ENCODE measurements at regions not wholly inside any gene's neighbourhood (a gene's known extent, or its start where the extent isn't known, plus 50 kb on each side); places are given as distances from the start of the nearest gene placed in this dataset.

DNA sequence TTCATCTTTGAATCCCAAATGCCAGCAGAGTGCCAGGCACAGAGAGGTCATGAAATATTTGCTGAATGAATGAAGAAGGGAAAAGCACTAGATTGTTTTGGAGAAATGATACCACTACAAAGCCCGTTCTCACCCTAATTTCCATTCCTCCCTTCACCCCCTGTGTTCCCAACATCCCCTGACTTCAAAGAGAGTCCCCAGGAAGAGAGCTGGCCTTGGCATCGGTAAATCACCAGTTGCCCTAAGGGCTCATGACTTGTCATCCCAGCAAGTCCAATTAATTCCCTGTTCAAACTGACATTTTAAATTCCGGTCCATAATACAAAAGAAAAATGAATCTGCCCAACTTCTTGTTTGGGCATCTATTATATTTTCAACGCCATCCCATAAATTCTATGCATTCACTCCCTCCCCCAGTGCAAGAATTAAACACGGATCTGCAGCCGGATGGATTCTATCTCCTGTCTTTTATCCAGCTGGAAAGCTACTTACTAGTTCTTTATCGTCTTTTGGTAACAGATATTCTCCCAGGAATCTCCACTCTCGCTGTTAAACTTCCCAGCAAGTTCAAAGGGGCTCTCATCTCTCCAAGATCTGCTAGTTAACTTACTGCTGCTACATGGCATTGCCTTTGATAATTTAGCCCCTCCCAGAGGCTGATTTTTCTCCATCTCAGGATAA lies 63.9 kb upstream of the TSC22D2 start:
- TF ChIP-seq, protein P1, sequence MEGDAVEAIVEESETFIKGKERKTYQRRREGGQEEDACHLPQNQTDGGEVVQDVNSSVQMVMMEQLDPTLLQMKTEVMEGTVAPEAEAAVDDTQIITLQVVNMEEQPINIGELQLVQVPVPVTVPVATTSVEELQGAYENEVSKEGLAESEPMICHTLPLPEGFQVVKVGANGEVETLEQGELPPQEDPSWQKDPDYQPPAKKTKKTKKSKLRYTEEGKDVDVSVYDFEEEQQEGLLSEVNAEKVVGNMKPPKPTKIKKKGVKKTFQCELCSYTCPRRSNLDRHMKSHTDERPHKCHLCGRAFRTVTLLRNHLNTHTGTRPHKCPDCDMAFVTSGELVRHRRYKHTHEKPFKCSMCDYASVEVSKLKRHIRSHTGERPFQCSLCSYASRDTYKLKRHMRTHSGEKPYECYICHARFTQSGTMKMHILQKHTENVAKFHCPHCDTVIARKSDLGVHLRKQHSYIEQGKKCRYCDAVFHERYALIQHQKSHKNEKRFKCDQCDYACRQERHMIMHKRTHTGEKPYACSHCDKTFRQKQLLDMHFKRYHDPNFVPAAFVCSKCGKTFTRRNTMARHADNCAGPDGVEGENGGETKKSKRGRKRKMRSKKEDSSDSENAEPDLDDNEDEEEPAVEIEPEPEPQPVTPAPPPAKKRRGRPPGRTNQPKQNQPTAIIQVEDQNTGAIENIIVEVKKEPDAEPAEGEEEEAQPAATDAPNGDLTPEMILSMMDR (IDR thresholded peaks at IDR 0.05; ENCODE audit: insufficient read depth, low read length, poor library complexity, severe bottlenecking) = no peak
- no peak for TF ChIP-seq EZH2phosphoT487 (conservative IDR thresholded peaks at IDR 0.05; ENCODE audit: low read length)
